HCT116 (cell line): ENCODE measurements at regions not wholly inside any gene's neighbourhood (a gene's known extent, or its start where the extent isn't known, plus 50 kb on each side); places are given as distances from the start of the nearest gene placed in this dataset.

Experiments used
- ATAC-seq: fragments of 200-7000 bp; cut with Tn5 transposase; 2 replicates; pipeline ENCODE4 v1.9.1; 2020; ENCODE audit warnings: mild to moderate bottlenecking, moderate library complexity
- BruUV-seq: library from RNA; stranded (reverse); fragments of 400-500 nt; replicated peaks from 2 replicates; lab custom pipeline; 2021; lab: Mats Ljungman, UMichigan
- CTCF ChIA-PET: fragments of 300-600 bp; sonication (Branson Sonifier 250); formaldehyde crosslinking; loops from one replicate; lab custom pipeline; 2021; ENCODE audit warnings: antibody characterized with exemption; lab: Charles Lee
- POLR2A ChIA-PET: fragments of 300-600, 350-600 bp; sonication (Branson Sonifier 250); formaldehyde crosslinking; loops from one replicate; lab custom pipeline; 2021; ENCODE audit warnings: antibody characterized with exemption; lab: Charles Lee
- RAD21 ChIA-PET, 2 experiments: fragments of 300-600 bp; sonication (Branson Sonifier 250); formaldehyde crosslinking; loops; one replicate each; lab custom pipeline; 2023; ENCODE audit warnings: low total read pairs in 2 of 2; ENCODE audit not compliant: uncharacterized antibody in 2 of 2, unreplicated experiment in 2 of 2, low non-redundant PET in 1 of 2; lab: Charles Lee
- DNase-seq: peaks from one replicate; pipeline ENCODE4 v3.0.0-alpha.2; 2010; ENCODE audit warnings: low read depth, low spot score
- H2AFZ ChIP-seq: fragments of 200-600 bp; shearing (Covaris generic), sonication (generic); 2 replicates; pipeline ENCODE4 v1.6.1; 2017; ENCODE audit warnings: low read depth, mixed run types, mixed read lengths, antibody characterized with exemption, low read length; ENCODE audit not compliant: poor library complexity, severe bottlenecking
- H3K27ac ChIP-seq: 2 replicates; pipeline ENCODE4 v1.5.1; 2012; ENCODE audit warnings: low read depth, low read length
- H3K27me3 ChIP-seq: fragments of 200-600 bp; sonication (generic); 2 replicates; pipeline ENCODE4 v1.6.1; 2016; ENCODE audit warnings: mixed run types, low read length, mixed read lengths; ENCODE audit not compliant: insufficient read depth
- H3K36me3 ChIP-seq, 2 experiments: fragments of 200-500 bp in 1 of 2; fragments of 200-600 bp in 1 of 2; sonication (Bioruptor generic) in 1 of 2; sonication (generic) in 1 of 2; 2 replicates each; pipeline versions ENCODE4 v1.5.1 to v1.6.1; 2014 to 2016; ENCODE audit warnings: low read length in 2 of 2, inconsistent platforms in 1 of 2, mixed read lengths in 1 of 2, mixed run types in 1 of 2; ENCODE audit not compliant: insufficient read depth in 2 of 2, control insufficient read depth in 1 of 2
- H3K4me1 ChIP-seq, 2 experiments: fragments of 200-600 bp in 1 of 2; sonication (generic) in 1 of 2; 2 replicates each; pipeline versions ENCODE4 v1.5.1 to v1.6.1; 2012 to 2017; ENCODE audit warnings: low read length in 2 of 2, inconsistent platforms in 1 of 2, mild to moderate bottlenecking in 1 of 2, mixed read lengths in 1 of 2, mixed run types in 1 of 2, moderate library complexity in 1 of 2; ENCODE audit not compliant: insufficient read depth in 2 of 2, control insufficient read depth in 1 of 2
- H3K4me2 ChIP-seq: fragments of 200-600 bp; sonication (generic); 2 replicates; pipeline ENCODE4 v1.6.1; 2017; ENCODE audit warnings: mixed run types, low read length, mixed read lengths
- H3K4me3 ChIP-seq, 2 experiments: fragments of 200-600 bp in 1 of 2; sonication (generic) in 1 of 2; replicated peaks in 1 of 2; 2 replicates each; pipeline ENCODE4 v1.5.1; 2011 to 2016; ENCODE audit warnings: low read length in 2 of 2, control low read depth in 1 of 2, low read depth in 1 of 2, mild to moderate bottlenecking in 1 of 2, mixed read lengths in 1 of 2, mixed run types in 1 of 2
- H3K79me2 ChIP-seq: fragments of 200-600 bp; sonication (generic); 2 replicates; pipeline ENCODE4 v1.6.1; 2017; ENCODE audit warnings: mild to moderate bottlenecking, mixed run types, low read length, moderate library complexity, mixed read lengths; ENCODE audit not compliant: insufficient read depth
- H3K9ac ChIP-seq: fragments of 200-600 bp; sonication (generic); 2 replicates; pipeline ENCODE4 v1.6.1; 2016; ENCODE audit warnings: low read length, mixed read lengths
- H3K9me2 ChIP-seq: fragments of 200-600 bp; sonication (generic), shearing (Covaris generic); 2 replicates; pipeline ENCODE4 v1.6.1; 2017; ENCODE audit warnings: mixed run types, mild to moderate bottlenecking, moderate library complexity; ENCODE audit not compliant: insufficient read depth
- H3K9me3 ChIP-seq, 2 experiments: fragments of 200-500 bp in 1 of 2; fragments of 200-600 bp in 1 of 2; sonication (Bioruptor generic) in 1 of 2; sonication (generic) in 1 of 2; 2 replicates each; pipeline ENCODE4 v1.6.1; 2014 to 2017; ENCODE audit warnings: low read length in 2 of 2, mixed read lengths in 2 of 2, inconsistent platforms in 1 of 2, low read depth in 1 of 2, mild to moderate bottlenecking in 1 of 2, mixed run types in 1 of 2, moderate library complexity in 1 of 2; ENCODE audit not compliant: control insufficient read depth in 1 of 2, insufficient read depth in 1 of 2
- H4K20me1 ChIP-seq: fragments of 200-600 bp; sonication (generic), shearing (Covaris generic); 2 replicates; pipeline ENCODE4 v1.6.1; 2017; ENCODE audit warnings: mixed run types, mild to moderate bottlenecking, moderate library complexity; ENCODE audit not compliant: insufficient read depth
- CBX3 ChIP-seq: IDR thresholded peaks from 2 replicates; pipeline ENCODE4 v1.6.1; 2012; ENCODE audit warnings: low read depth
- CEBPB ChIP-seq: IDR thresholded peaks from 2 replicates; pipeline ENCODE4 v1.6.1; 2012; ENCODE audit warnings: low read depth
- EGR1 ChIP-seq: IDR thresholded peaks from 2 replicates; pipeline ENCODE4 v1.6.1; 2012; ENCODE audit warnings: low read depth
- ELF1 ChIP-seq: IDR thresholded peaks from 2 replicates; pipeline ENCODE4 v1.6.1; 2012; ENCODE audit warnings: low read depth, borderline replicate concordance
- EZH2 ChIP-seq: fragments of 200-600 bp; sonication (generic); IDR thresholded peaks from 2 replicates; pipeline ENCODE4 v1.6.1; 2017; ENCODE audit warnings: antibody characterized with exemption, mixed run types
- EZH2phosphoT487 ChIP-seq: fragments of 200-600 bp; IDR thresholded peaks from 2 replicates; pipeline ENCODE4 v1.6.1; 2018; ENCODE audit warnings: antibody characterized with exemption, borderline replicate concordance
- FOSL1 ChIP-seq: IDR thresholded peaks from 2 replicates; pipeline ENCODE4 v1.6.1; 2012; ENCODE audit warnings: low read depth
- JUND ChIP-seq: IDR thresholded peaks from 2 replicates; pipeline ENCODE4 v1.6.1; 2012
- POLR2A ChIP-seq: IDR thresholded peaks from 2 replicates; pipeline ENCODE4 v1.7.0; 2011; ENCODE audit warnings: borderline replicate concordance; ENCODE audit not compliant: insufficient read depth, insufficient read length; ENCODE audit errors: extremely low read depth
- POLR2AphosphoS5 ChIP-seq: IDR thresholded peaks from 2 replicates; pipeline ENCODE4 v1.6.1; 2011; ENCODE audit warnings: mild to moderate bottlenecking, low read depth, low read length, moderate library complexity
- SP1 ChIP-seq: IDR thresholded peaks from 2 replicates; pipeline ENCODE4 v1.6.1; 2012; ENCODE audit warnings: low read depth
- SRF ChIP-seq: IDR thresholded peaks from 2 replicates; pipeline ENCODE4 v1.6.1; 2012; ENCODE audit warnings: low read depth
- ZFX ChIP-seq: fragments of 450-650 bp; IDR thresholded peaks from 2 replicates; pipeline ENCODE4 v1.6.1; 2017
- ZNF274 ChIP-seq: fragments of 200-500 bp; sonication (Bioruptor generic); IDR thresholded peaks from 2 replicates; pipeline ENCODE4 v1.6.1; 2014; ENCODE audit warnings: mild to moderate bottlenecking, low read depth, low read length, inconsistent platforms
- intact Hi-C: fragments of 100-400 bp; cut with micrococcal nuclease; formaldehyde crosslinking; loops from 2 replicates; pipeline ENCODE4 v1.10.0; 2022
- TF ChIP-seq, protein P1 (sequence below): IDR thresholded peaks from 2 replicates; pipeline ENCODE4 v1.6.1; 2012; ENCODE audit warnings: low read depth
- TF ChIP-seq, protein P2 (sequence below), 3 experiments: fragments of 200-600 bp in 1 of 3; sonication (generic) in 1 of 3; IDR thresholded peaks in 2 of 3; conservative IDR thresholded peaks in 1 of 3; 2 replicates each; pipeline ENCODE4 v1.5.1; 2012 to 2017; ENCODE audit warnings: low read depth in 2 of 3, low read length in 2 of 3, antibody characterized with exemption in 1 of 3, borderline replicate concordance in 1 of 3, control low read depth in 1 of 3, mild to moderate bottlenecking in 1 of 3, mixed read lengths in 1 of 3, mixed run types in 1 of 3, moderate library complexity in 1 of 3; ENCODE audit not compliant: insufficient read depth in 1 of 3

DNA sequence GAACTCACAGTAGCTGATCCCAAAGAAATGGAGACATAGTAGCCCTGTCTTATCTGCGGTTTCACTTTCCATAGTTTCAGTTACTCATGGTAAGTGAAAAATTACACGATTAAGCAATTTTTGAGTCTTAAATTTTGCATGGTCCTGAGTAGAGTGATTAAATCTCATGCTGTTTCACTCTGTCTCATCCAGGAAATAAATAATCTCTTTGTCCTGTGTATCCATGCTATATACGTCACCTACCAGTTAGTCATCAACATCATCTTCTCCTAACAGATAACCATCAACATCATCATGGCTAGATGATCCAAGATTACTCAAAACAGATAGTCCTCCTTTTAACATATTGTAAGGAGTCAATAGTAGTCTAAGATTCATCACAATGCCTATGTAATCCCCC lies 1589.3 kb downstream of the BRINP3 start:
- intact Hi-C loops, result no loop called here
- Histone ChIP-seq H3K4me3 (no peak overlapping the region), H4K20me1 (no peaks in the 10 kb centered on the region), H3K9me3 (no peaks in the 10 kb centered on the region), H2AFZ (no peak overlapping the region)
- BruUV-seq, result no TSS peak
- ChIA-PET CTCF (no interaction called here), RAD21 (no interaction called here)
- no peak for ATAC-seq
- TF ChIP-seq POLR2A, result no peak
- TF ChIP-seq ZFX, result no peak
- TF ChIP-seq JUND, result no peak
- no peak for TF ChIP-seq POLR2AphosphoS5
- TF ChIP-seq, protein P1, sequence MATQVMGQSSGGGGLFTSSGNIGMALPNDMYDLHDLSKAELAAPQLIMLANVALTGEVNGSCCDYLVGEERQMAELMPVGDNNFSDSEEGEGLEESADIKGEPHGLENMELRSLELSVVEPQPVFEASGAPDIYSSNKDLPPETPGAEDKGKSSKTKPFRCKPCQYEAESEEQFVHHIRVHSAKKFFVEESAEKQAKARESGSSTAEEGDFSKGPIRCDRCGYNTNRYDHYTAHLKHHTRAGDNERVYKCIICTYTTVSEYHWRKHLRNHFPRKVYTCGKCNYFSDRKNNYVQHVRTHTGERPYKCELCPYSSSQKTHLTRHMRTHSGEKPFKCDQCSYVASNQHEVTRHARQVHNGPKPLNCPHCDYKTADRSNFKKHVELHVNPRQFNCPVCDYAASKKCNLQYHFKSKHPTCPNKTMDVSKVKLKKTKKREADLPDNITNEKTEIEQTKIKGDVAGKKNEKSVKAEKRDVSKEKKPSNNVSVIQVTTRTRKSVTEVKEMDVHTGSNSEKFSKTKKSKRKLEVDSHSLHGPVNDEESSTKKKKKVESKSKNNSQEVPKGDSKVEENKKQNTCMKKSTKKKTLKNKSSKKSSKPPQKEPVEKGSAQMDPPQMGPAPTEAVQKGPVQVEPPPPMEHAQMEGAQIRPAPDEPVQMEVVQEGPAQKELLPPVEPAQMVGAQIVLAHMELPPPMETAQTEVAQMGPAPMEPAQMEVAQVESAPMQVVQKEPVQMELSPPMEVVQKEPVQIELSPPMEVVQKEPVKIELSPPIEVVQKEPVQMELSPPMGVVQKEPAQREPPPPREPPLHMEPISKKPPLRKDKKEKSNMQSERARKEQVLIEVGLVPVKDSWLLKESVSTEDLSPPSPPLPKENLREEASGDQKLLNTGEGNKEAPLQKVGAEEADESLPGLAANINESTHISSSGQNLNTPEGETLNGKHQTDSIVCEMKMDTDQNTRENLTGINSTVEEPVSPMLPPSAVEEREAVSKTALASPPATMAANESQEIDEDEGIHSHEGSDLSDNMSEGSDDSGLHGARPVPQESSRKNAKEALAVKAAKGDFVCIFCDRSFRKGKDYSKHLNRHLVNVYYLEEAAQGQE, result no peak
- TF ChIP-seq, all 23 proteins: peak for 0
- Histone ChIP-seq H3K4me2 (no peak overlapping the region), H3K27ac (no peak overlapping the region), H3K9ac (no peak overlapping the region), H3K4me1 (no peaks in the 10 kb centered on the region), H3K27me3 (no peaks in the 10 kb centered on the region), H3K79me2 (no peaks in the 10 kb centered on the region), H3K9me2 (peaks cover 7% of the 10 kb centered on the region; the same call in 1 of the 2 replicates), H3K36me3 (no peaks in the 10 kb centered on the region)
- POLR2A ChIA-PET, result no interaction called here
- no peak for DNase-seq

DNA sequence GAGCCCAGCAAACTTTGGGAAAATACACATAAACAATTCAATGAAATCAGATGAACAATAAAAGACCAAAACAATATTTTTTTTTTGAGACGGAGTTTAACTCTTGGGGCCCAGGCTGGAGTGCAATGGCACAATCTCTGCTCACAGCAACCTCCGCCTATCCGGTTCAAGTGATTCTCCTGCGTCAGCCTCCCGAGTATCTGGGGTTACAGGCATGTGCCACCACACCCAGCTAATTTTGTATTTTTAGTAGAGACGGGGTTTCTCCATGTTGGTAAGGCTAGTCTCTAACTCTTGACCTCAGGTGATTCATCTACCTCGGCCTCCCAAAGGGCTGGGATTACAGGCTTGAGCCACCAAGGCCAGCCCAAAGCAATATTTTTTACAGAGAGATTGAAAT lies 1588.5 kb downstream of the BRINP3 start:
- DNase-seq, result no peak
- TF ChIP-seq SP1 (no peak), ZFX (no peak), CBX3 (no peak), EZH2phosphoT487 (no peak), SRF (no peak), ELF1 (no peak), CEBPB (no peak), ZNF274 (no peak), EGR1 (no peak), FOSL1 (no peak), EZH2 (no peak)
- TF ChIP-seq, protein P2, sequence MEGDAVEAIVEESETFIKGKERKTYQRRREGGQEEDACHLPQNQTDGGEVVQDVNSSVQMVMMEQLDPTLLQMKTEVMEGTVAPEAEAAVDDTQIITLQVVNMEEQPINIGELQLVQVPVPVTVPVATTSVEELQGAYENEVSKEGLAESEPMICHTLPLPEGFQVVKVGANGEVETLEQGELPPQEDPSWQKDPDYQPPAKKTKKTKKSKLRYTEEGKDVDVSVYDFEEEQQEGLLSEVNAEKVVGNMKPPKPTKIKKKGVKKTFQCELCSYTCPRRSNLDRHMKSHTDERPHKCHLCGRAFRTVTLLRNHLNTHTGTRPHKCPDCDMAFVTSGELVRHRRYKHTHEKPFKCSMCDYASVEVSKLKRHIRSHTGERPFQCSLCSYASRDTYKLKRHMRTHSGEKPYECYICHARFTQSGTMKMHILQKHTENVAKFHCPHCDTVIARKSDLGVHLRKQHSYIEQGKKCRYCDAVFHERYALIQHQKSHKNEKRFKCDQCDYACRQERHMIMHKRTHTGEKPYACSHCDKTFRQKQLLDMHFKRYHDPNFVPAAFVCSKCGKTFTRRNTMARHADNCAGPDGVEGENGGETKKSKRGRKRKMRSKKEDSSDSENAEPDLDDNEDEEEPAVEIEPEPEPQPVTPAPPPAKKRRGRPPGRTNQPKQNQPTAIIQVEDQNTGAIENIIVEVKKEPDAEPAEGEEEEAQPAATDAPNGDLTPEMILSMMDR (IDR thresholded peaks at IDR 0.05 in 2 of 3, conservative IDR thresholded peaks at IDR 0.05 in 1 of 3; ENCODE audit: borderline replicate concordance in 1 of 3, insufficient read depth in 1 of 3, low read depth in 2 of 3, low read length in 2 of 3), result no peak
- Histone ChIP-seq H3K4me3 (no peak overlapping the region), H2AFZ (no peak overlapping the region), H3K9me3 (no peaks in the 10 kb centered on the region), H3K4me1 (no peaks in the 10 kb centered on the region), H3K27ac (no peak overlapping the region), H4K20me1 (no peaks in the 10 kb centered on the region), H3K9ac (no peak overlapping the region), H3K36me3 (no peaks in the 10 kb centered on the region), H3K27me3 (no peaks in the 10 kb centered on the region), H3K79me2 (no peaks in the 10 kb centered on the region), H3K4me2 (no peak overlapping the region), H3K9me2 (peaks cover 7% of the 10 kb centered on the region; the same call in 1 of the 2 replicates)
- CTCF ChIA-PET, result no interaction called here
- intact Hi-C loops, result no loop called here
- RAD21 ChIA-PET, result no interaction called here
- no peak for ATAC-seq
- no TSS peak for BruUV-seq
- POLR2A ChIA-PET, result no interaction called here
